Endothelial cell of umbilical vein (primary cell): ENCODE measurements at regions not wholly inside any gene's neighbourhood (a gene's known extent, or its start where the extent isn't known, plus 50 kb on each side); places are given as distances from the start of the nearest gene placed in this dataset.

Source experiments
- BruUV-seq: library from RNA; stranded (reverse); fragments of 400-500 nt; replicated peaks from 2 replicates; lab custom pipeline; 2021; lab: Mats Ljungman, UMichigan
- CTCF ChIA-PET: fragments of 300-600, 350-600 bp; sonication (Branson Sonifier 250); formaldehyde crosslinking; loops from one replicate; lab custom pipeline; 2021; ENCODE audit warnings: antibody characterized with exemption, inconsistent platforms; lab: Charles Lee
- POLR2A ChIA-PET: fragments of 300-600, 350-600 bp; sonication (Branson Sonifier 250); formaldehyde crosslinking; loops from one replicate; lab custom pipeline; 2021; ENCODE audit warnings: antibody characterized with exemption, inconsistent platforms; lab: Charles Lee
- DNase-seq: peaks from one replicate; pipeline ENCODE4 v3.0.0-alpha.2; 2011; ENCODE audit warnings: low read depth, low spot score
- FAIRE-seq: peaks from 2 replicates; lab custom pipeline; 2011; peaks lifted over from hg19 to GRCh38; lab: Jason Lieb, UNC
- H2AFZ ChIP-seq: 2 replicates; pipeline ENCODE4 v1.6.0; 2012; ENCODE audit warnings: low read depth, low read length, control low read depth, inconsistent platforms
- H3K27ac ChIP-seq: 2 replicates; pipeline ENCODE4 v1.5.1; 2011; ENCODE audit warnings: low read depth, mild to moderate bottlenecking, control low read depth, low read length, moderate library complexity; ENCODE audit not compliant: insufficient read depth
- H3K27me3 ChIP-seq, 2 experiments: 2 replicates each; pipeline versions ENCODE4 v1.6.0 to v1.6.1; 2011; ENCODE audit warnings: low read length in 2 of 2, mixed read lengths in 1 of 2; ENCODE audit not compliant: control insufficient read depth in 2 of 2, insufficient read depth in 2 of 2
- H3K36me3 ChIP-seq, 2 experiments: 2 replicates in 1 of 2; 3 replicates in 1 of 2; pipeline ENCODE4 v1.5.1; 2011; ENCODE audit warnings: low read length in 2 of 2, mild to moderate bottlenecking in 1 of 2, moderate library complexity in 1 of 2; ENCODE audit not compliant: control insufficient read depth in 2 of 2, insufficient read depth in 2 of 2; ENCODE audit errors: extremely low read depth in 1 of 2
- H3K4me1 ChIP-seq: 3 replicates; pipeline ENCODE4 v1.5.1; 2011; ENCODE audit warnings: mild to moderate bottlenecking, low read length; ENCODE audit not compliant: control insufficient read depth, insufficient read depth; ENCODE audit errors: extremely low read depth
- H3K4me2 ChIP-seq: 2 replicates; pipeline ENCODE4 v1.6.1; 2011; ENCODE audit warnings: low read length, control low read depth, mixed read lengths; ENCODE audit not compliant: insufficient read depth
- H3K4me3 ChIP-seq, 3 experiments: fragments of 200-600 bp in 1 of 3; sonication (generic), shearing (Covaris generic) in 1 of 3; replicated peaks in 1 of 3; 2 replicates each; pipeline ENCODE4 v1.5.1; 2011 to 2016; ENCODE audit warnings: control low read depth in 3 of 3, low read length in 3 of 3, mild to moderate bottlenecking in 2 of 3, inconsistent platforms in 1 of 3, low read depth in 1 of 3, moderate library complexity in 1 of 3; ENCODE audit not compliant: insufficient read depth in 1 of 3
- H3K79me2 ChIP-seq: 2 replicates; pipeline ENCODE4 v1.6.0; 2012; ENCODE audit warnings: low read length, inconsistent platforms; ENCODE audit not compliant: control insufficient read depth, insufficient read depth
- H3K9ac ChIP-seq: replicated peaks from 2 replicates; pipeline ENCODE3; 2011; ENCODE audit warnings: low read length, control low read depth; ENCODE audit not compliant: insufficient read depth; ENCODE audit errors: extremely low read depth
- H3K9me1 ChIP-seq: replicated peaks from 3 replicates; pipeline ENCODE4 v1.6.0; 2011; ENCODE audit warnings: mild to moderate bottlenecking, low read length; ENCODE audit not compliant: control insufficient read depth, insufficient read depth; ENCODE audit errors: extremely low read depth
- H3K9me3 ChIP-seq: replicated peaks from 2 replicates; pipeline ENCODE4 v1.5.1; 2012; ENCODE audit warnings: low read length, inconsistent platforms; ENCODE audit not compliant: control insufficient read depth, insufficient read depth
- H4K20me1 ChIP-seq: replicated peaks from 2 replicates; pipeline ENCODE3; 2011; ENCODE audit warnings: mild to moderate bottlenecking, low read length; ENCODE audit not compliant: control insufficient read depth, insufficient read depth; ENCODE audit errors: extremely low read depth
- CTCF ChIP-seq, 2 donors: IDR thresholded peaks; 1 replicate in 1 of 2; 2 replicates in 1 of 2; pipeline ENCODE4 v1.5.1; 2011; ENCODE audit warnings: low read length in 2 of 2, mild to moderate bottlenecking in 2 of 2, moderate library complexity in 2 of 2, control low read depth in 1 of 2, inconsistent platforms in 1 of 2, low read depth in 1 of 2; ENCODE audit not compliant: insufficient read depth in 1 of 2; ENCODE audit errors: extremely low read depth in 1 of 2
- EZH2 ChIP-seq: IDR thresholded peaks from 2 replicates; pipeline ENCODE4 v1.6.1; 2012; ENCODE audit warnings: borderline replicate concordance, low read depth, mild to moderate bottlenecking, moderate library complexity, low read length, inconsistent platforms; ENCODE audit not compliant: severe bottlenecking
- FOS ChIP-seq: IDR thresholded peaks from 2 replicates; pipeline ENCODE4 v1.6.1; 2011; ENCODE audit warnings: mild to moderate bottlenecking, low read length, moderate library complexity, borderline replicate concordance; ENCODE audit not compliant: insufficient read depth
- GATA2 ChIP-seq: IDR thresholded peaks from 2 replicates; pipeline ENCODE4 v1.7.0; 2011; ENCODE audit warnings: low read depth, mild to moderate bottlenecking, moderate library complexity, mixed read lengths, low read length; ENCODE audit not compliant: insufficient read length, insufficient read depth
- JUN ChIP-seq: IDR thresholded peaks from 2 replicates; pipeline ENCODE4 v1.6.1; 2011; ENCODE audit warnings: borderline replicate concordance, low read depth; ENCODE audit not compliant: insufficient read length, insufficient read depth
- MAX ChIP-seq: IDR thresholded peaks from 2 replicates; pipeline ENCODE4 v1.6.1; 2011; ENCODE audit not compliant: insufficient read depth, insufficient read length
- MYC ChIP-seq: IDR thresholded peaks from one replicate; pipeline ENCODE4 v1.6.1; 2011; ENCODE audit warnings: mild to moderate bottlenecking, low read depth, low read length
- POLR2A ChIP-seq: IDR thresholded peaks from 2 replicates; pipeline ENCODE4 v1.6.1; 2012; ENCODE audit warnings: low read depth, mild to moderate bottlenecking, control low read depth, low read length
- POLR2AphosphoS5 ChIP-seq: IDR thresholded peaks from 2 replicates; pipeline ENCODE4 v1.6.1; 2012; ENCODE audit warnings: low read depth, mild to moderate bottlenecking, control low read depth, low read length, moderate library complexity; ENCODE audit not compliant: insufficient read depth
- dilution Hi-C: fragments of 300-500 bp; cut with MboI; formaldehyde crosslinking; loops from one replicate; pipeline ENCODE4 v1.15.0; 2019; ENCODE audit warnings: low sequenced_read_pairs; ENCODE audit not compliant: extremely low pct_ligation_motif_present
- intact Hi-C: fragments of 100-400 bp; cut with micrococcal nuclease; formaldehyde crosslinking; loops from one replicate; pipeline ENCODE4 v1.10.0; 2022

- no peaks in the 10 kb centered on the region for H3K4me1 ChIP-seq
- dilution Hi-C loops: no loop called here
- ChIA-PET CTCF (interaction anchor here (1.0 to 1.4 kb wide), 2 partner anchors 17 to 87 kb away, joined by 3 read pairs; no protein-coding TSS in a partner anchor), POLR2A (no interaction called here)
- intact Hi-C loops: no loop called here
- DNase-seq: no peak
- no peaks in the 10 kb centered on the region for H3K27me3 ChIP-seq
- no peak overlapping the region for H3K9ac ChIP-seq
- TF ChIP-seq GATA2 (no peak), JUN (no peak), POLR2A (no peak), MAX (no peak), FOS (no peak), EZH2 (no peak), CTCF (IDR thresholded peaks at IDR 0.05; ENCODE audit: extremely low read depth in 1 of 2, insufficient read depth in 1 of 2, low read depth in 1 of 2, low read length in 2 of 2) (no peak), MYC (no peak), POLR2AphosphoS5 (no peak)
- no peaks in the 10 kb centered on the region for H4K20me1 ChIP-seq
- H3K4me3 ChIP-seq: no peak overlapping the region
- H3K4me2 ChIP-seq: no peak overlapping the region
- no TSS peak for BruUV-seq
- H3K9me3 ChIP-seq: no peaks in the 10 kb centered on the region
- FAIRE-seq: no peak
- no peaks in the 10 kb centered on the region for H3K79me2 ChIP-seq
- no peaks in the 10 kb centered on the region for H3K9me1 ChIP-seq
- H2AFZ ChIP-seq: no peak overlapping the region
- no peak overlapping the region for H3K27ac ChIP-seq
- H3K36me3 ChIP-seq: no peaks in the 10 kb centered on the region
These were observed 304.0 kb upstream of the TLE3 start for GRCh38 chr15:70401709-70402108.
